H9 (cell line): ENCODE measurements at regions not wholly inside any gene's neighbourhood (a gene's known extent, or its start where the extent isn't known, plus 50 kb on each side); places are given as distances from the start of the nearest gene placed in this dataset.

Source experiments
- DNase-seq: peaks from one replicate; pipeline ENCODE4 v3.0.0-alpha.2; 2017
- H2AFZ ChIP-seq: one replicate; pipeline ENCODE4 v1.6.1; 2013; ENCODE audit warnings: mild to moderate bottlenecking, low read length, control low read depth, moderate library complexity
- H2AK5ac ChIP-seq: 2 replicates; pipeline ENCODE4 v1.6.1; 2013; ENCODE audit warnings: low read length, control low read depth, mixed read lengths; ENCODE audit not compliant: insufficient read length
- H2BK120ac ChIP-seq: one replicate; pipeline ENCODE4 v1.6.1; 2013; ENCODE audit warnings: low read depth, mild to moderate bottlenecking, low read length, control low read depth, inconsistent platforms; ENCODE audit not compliant: poor library complexity, severe bottlenecking
- H2BK12ac ChIP-seq: 2 replicates; pipeline ENCODE4 v1.6.1; 2013; ENCODE audit warnings: low read length, control low read depth, mixed read lengths, low read depth; ENCODE audit not compliant: insufficient read length
- H2BK15ac ChIP-seq: 2 replicates; pipeline ENCODE4 v1.6.1; 2013; ENCODE audit warnings: low read depth, low read length, control low read depth
- H2BK20ac ChIP-seq: one replicate; pipeline ENCODE4 v1.6.1; 2013; ENCODE audit warnings: low read depth, mild to moderate bottlenecking, low read length, control low read depth, inconsistent platforms; ENCODE audit not compliant: poor library complexity, severe bottlenecking
- H2BK5ac ChIP-seq: 2 replicates; pipeline ENCODE4 v1.6.1; 2013; ENCODE audit warnings: low read length, control low read depth, mixed read lengths; ENCODE audit not compliant: insufficient read length
- H3K14ac ChIP-seq: 2 replicates; pipeline ENCODE4 v1.6.1; 2013; ENCODE audit warnings: low read length, control low read depth; ENCODE audit not compliant: insufficient read depth
- H3K18ac ChIP-seq: 2 replicates; pipeline ENCODE4 v1.6.1; 2013; ENCODE audit warnings: low read depth, mild to moderate bottlenecking, mixed read lengths, low read length, control low read depth; ENCODE audit not compliant: insufficient read length
- H3K23ac ChIP-seq: 2 replicates; pipeline ENCODE4 v1.6.1; 2013; ENCODE audit warnings: low read length, control low read depth, mixed read lengths, low read depth; ENCODE audit not compliant: insufficient read length
- H3K23me2 ChIP-seq: 2 replicates; pipeline ENCODE4 v1.6.1; 2013; ENCODE audit warnings: low read depth, mild to moderate bottlenecking, mixed read lengths, low read length, control low read depth; ENCODE audit not compliant: insufficient read length, poor library complexity, severe bottlenecking
- H3K27ac ChIP-seq: 2 replicates; pipeline ENCODE4 v1.5.1; 2013; ENCODE audit warnings: low read length, control low read depth, mixed read lengths, low read depth; ENCODE audit not compliant: insufficient read length
- H3K27me3 ChIP-seq: 2 replicates; pipeline ENCODE4 v1.6.1; 2013; ENCODE audit warnings: low read length, control low read depth, inconsistent platforms; ENCODE audit not compliant: insufficient read depth
- H3K4ac ChIP-seq: 2 replicates; pipeline ENCODE4 v1.6.1; 2013; ENCODE audit warnings: low read depth, mild to moderate bottlenecking, control low read depth, inconsistent platforms, low read length, moderate library complexity
- H3K4me1 ChIP-seq: 2 replicates; pipeline ENCODE4 v1.6.1; 2013; ENCODE audit warnings: low read length, control low read depth, inconsistent platforms; ENCODE audit not compliant: insufficient read depth
- H3K4me2 ChIP-seq: 2 replicates; pipeline ENCODE4 v1.6.1; 2013; ENCODE audit warnings: low read length, control low read depth, mixed read lengths; ENCODE audit not compliant: insufficient read length, insufficient read depth
- H3K56ac ChIP-seq: 2 replicates; pipeline ENCODE4 v1.6.1; 2013; ENCODE audit warnings: low read depth, mild to moderate bottlenecking, mixed read lengths, low read length, control low read depth; ENCODE audit not compliant: insufficient read length
- H3K79me1 ChIP-seq: 2 replicates; pipeline ENCODE4 v1.6.1; 2013; ENCODE audit warnings: low read depth, mild to moderate bottlenecking, moderate library complexity, low read length, control low read depth, inconsistent platforms; ENCODE audit not compliant: insufficient read depth, poor library complexity, severe bottlenecking
- H3K79me2 ChIP-seq: 2 replicates; pipeline ENCODE4 v1.6.1; 2013; ENCODE audit warnings: low read length, control low read depth, inconsistent platforms; ENCODE audit not compliant: insufficient read depth
- H3K9ac ChIP-seq: 2 replicates; pipeline ENCODE4 v1.6.1; 2013; ENCODE audit warnings: low read length, control low read depth, mixed read lengths; ENCODE audit not compliant: insufficient read length; ENCODE audit errors: extremely low read depth
- H3K9me3 ChIP-seq: one replicate; pipeline ENCODE4 v1.6.1; 2013; ENCODE audit warnings: low read depth, low read length, inconsistent platforms; ENCODE audit not compliant: control insufficient read depth
- H3T11ph ChIP-seq: one replicate; pipeline ENCODE4 v1.6.1; 2013; ENCODE audit warnings: mild to moderate bottlenecking, low read length, control low read depth, inconsistent platforms
- H4K20me1 ChIP-seq: one replicate; pipeline ENCODE4 v1.6.1; 2013; ENCODE audit not compliant: control insufficient read depth, insufficient read length, insufficient read depth
- H4K5ac ChIP-seq: 2 replicates; pipeline ENCODE4 v1.6.1; 2013; ENCODE audit warnings: low read depth, mild to moderate bottlenecking, mixed read lengths, low read length, control low read depth; ENCODE audit not compliant: insufficient read length
- H4K8ac ChIP-seq: replicated peaks from 2 replicates; pipeline ENCODE4 v1.6.1; 2013; ENCODE audit warnings: low read length, control low read depth, mixed read lengths, low read depth; ENCODE audit not compliant: insufficient read length
- H4K91ac ChIP-seq: 2 replicates; pipeline ENCODE4 v1.6.1; 2013; ENCODE audit warnings: low read depth, mild to moderate bottlenecking, moderate library complexity, mixed read lengths, low read length, control low read depth; ENCODE audit not compliant: insufficient read length
- H3K27ac Mint-ChIP-seq, 3 experiments: 2 replicates in 2 of 3; 3 replicates in 1 of 3; pipeline ENCODE4 v1.8.0; 2020 to 2021; ENCODE audit warnings: mixed read lengths in 3 of 3, mild to moderate bottlenecking in 1 of 3, moderate library complexity in 1 of 3
- H3K27me3 Mint-ChIP-seq: 2 replicates; pipeline ENCODE4 v1.8.0; 2021; ENCODE audit warnings: low read depth, mild to moderate bottlenecking, moderate library complexity, mixed read lengths
- H3K36me3 Mint-ChIP-seq, 3 experiments: 2 replicates in 2 of 3; 3 replicates in 1 of 3; pipeline ENCODE4 v1.8.0; 2020 to 2021; ENCODE audit warnings: low read depth in 3 of 3, mixed read lengths in 3 of 3; ENCODE audit not compliant: insufficient read depth in 1 of 3
- H3K4me1 Mint-ChIP-seq, 2 experiments: 2 replicates each; pipeline ENCODE4 v1.8.0; 2020; ENCODE audit warnings: mixed read lengths in 2 of 2
- H3K4me3 Mint-ChIP-seq, 2 experiments: 2 replicates in 1 of 2; 3 replicates in 1 of 2; pipeline ENCODE4 v1.8.0; 2020 to 2021; ENCODE audit warnings: mild to moderate bottlenecking in 2 of 2, mixed read lengths in 2 of 2, moderate library complexity in 1 of 2
- H3K9me3 Mint-ChIP-seq, 2 experiments: 2 replicates in 1 of 2; 3 replicates in 1 of 2; pipeline ENCODE4 v1.8.0; 2020; ENCODE audit warnings: mild to moderate bottlenecking in 2 of 2, mixed read lengths in 2 of 2, moderate library complexity in 1 of 2
- CTCF ChIP-seq: fragments of 200-600 bp; sonication (generic); conservative IDR thresholded peaks from 3 replicates; pipeline ENCODE4 v1.8.0; 2021; ENCODE audit warnings: antibody characterized with exemption, mild to moderate bottlenecking
- WGBS: extraction: QIAGEN DNeasy Blood & Tissue Kit; methylation state at CpG from one replicate; pipeline ENCODE4 v1.1.7; 2013; ENCODE audit warnings: missing lambda C conversion rate, low lambda C conversion rate, mixed read lengths; ENCODE audit not compliant: insufficient read length; ENCODE audit errors: extremely low coverage; 5-methylcytosine and 5-hydroxymethylcytosine counted together

GRCh38 chr22:47442821-47443220, 680.4 kb downstream of the TBC1D22A start:
- H4K5ac ChIP-seq, result no peak overlapping the region
- H3K9me3 ChIP-seq, result peaks cover 91% of the 10 kb centered on the region
- H3K4ac ChIP-seq, result no peak overlapping the region
- H3K79me1 ChIP-seq, result no peaks in the 10 kb centered on the region
- no peaks in the 10 kb centered on the region for H4K20me1 ChIP-seq
- no peak overlapping the region for H2BK120ac ChIP-seq
- no peak for DNase-seq
- no peak overlapping the region for H3K27ac ChIP-seq
- H3K23me2 ChIP-seq, result no peaks in the 10 kb centered on the region
- H3K36me3 Mint-ChIP-seq, result peaks cover 19 to 36% (median 19%) of the 10 kb centered on the region in 3 experiments; a peak in 6 of 7 replicates
- no peak overlapping the region for H3T11ph ChIP-seq
- H3K4me1 Mint-ChIP-seq, result no peaks in the 10 kb centered on the region
- H3K18ac ChIP-seq, result no peak overlapping the region
- no peak overlapping the region for H4K8ac ChIP-seq
- H3K14ac ChIP-seq, result no peak overlapping the region
- no peak overlapping the region for H2BK5ac ChIP-seq
- TF ChIP-seq CTCF, result no peak
- no peak overlapping the region for H2BK15ac ChIP-seq
- no peak overlapping the region for H2BK20ac ChIP-seq
- no peak overlapping the region for H3K56ac ChIP-seq
- H3K27ac Mint-ChIP-seq, result no peak overlapping the region
- H3K4me2 ChIP-seq, result no peak overlapping the region
- no CpG with 5 or more reads among the region's 6 CpGs for WGBS
- peaks cover 9% of the 10 kb centered on the region for H3K27me3 Mint-ChIP-seq
- no peaks in the 10 kb centered on the region for H3K79me2 ChIP-seq
- H4K91ac ChIP-seq, result no peak overlapping the region
- H3K9ac ChIP-seq, result no peak overlapping the region
- H2AFZ ChIP-seq, result no peak overlapping the region
- no peaks in the 10 kb centered on the region for H3K27me3 ChIP-seq
- no peaks in the 10 kb centered on the region for H3K4me1 ChIP-seq
- no peak overlapping the region for H3K23ac ChIP-seq
- no peak overlapping the region for H3K4me3 Mint-ChIP-seq
- peaks cover 93 to 99% of the 10 kb centered on the region in 2 experiments for H3K9me3 Mint-ChIP-seq
- no peak overlapping the region for H2AK5ac ChIP-seq
- no peak overlapping the region for H2BK12ac ChIP-seq
